Adrenal gland (tissue), 5 donors: ENCODE measurements at regions not wholly inside any gene's neighbourhood (a gene's known extent, or its start where the extent isn't known, plus 50 kb on each side); places are given as distances from the start of the nearest gene placed in this dataset.

Source experiments
- POLR2A ChIP-seq, 2 donors: fragments of 450-650 bp; IDR thresholded peaks; one replicate each; pipeline ENCODE4 v1.6.1; 2017; ENCODE audit warnings: antibody characterized with exemption in 2 of 2, mild to moderate bottlenecking in 2 of 2, moderate library complexity in 1 of 2
- TF ChIP-seq, protein P1 (sequence below), 6 experiments: fragments of 450-650 bp in 4 of 6; fragments of 200-600 bp in 2 of 6; sonication (generic) in 1 of 6; IDR thresholded peaks; 1 replicate in 5 of 6; 2 replicates in 1 of 6; pipeline versions ENCODE4 v1.5.1 to v1.8.0; 2016 to 2021; ENCODE audit warnings: antibody characterized with exemption in 6 of 6, mild to moderate bottlenecking in 2 of 6, moderate library complexity in 1 of 6
- donor health status: DM: no; HTN: no; CAD: no.

DNA sequence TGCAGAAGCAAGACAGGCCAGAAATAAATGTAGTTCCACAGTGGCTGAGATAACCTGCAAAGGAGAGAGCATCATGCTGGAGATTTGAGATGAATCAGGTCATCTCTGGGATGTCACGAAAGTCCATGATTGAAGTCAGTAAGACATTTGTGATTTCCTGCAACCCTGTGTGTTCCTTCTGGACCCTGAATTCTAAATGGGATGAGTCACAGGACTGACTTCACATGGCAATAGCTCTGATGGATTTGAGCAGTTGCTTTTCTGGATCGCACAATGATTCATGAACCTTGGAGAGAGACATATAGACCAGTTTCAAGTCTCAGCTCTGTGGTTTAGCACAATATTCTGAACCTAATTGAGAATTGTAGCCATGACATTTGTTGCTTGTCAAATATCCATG, 102.9 kb downstream of the TSN start:
- TF ChIP-seq, protein P1, sequence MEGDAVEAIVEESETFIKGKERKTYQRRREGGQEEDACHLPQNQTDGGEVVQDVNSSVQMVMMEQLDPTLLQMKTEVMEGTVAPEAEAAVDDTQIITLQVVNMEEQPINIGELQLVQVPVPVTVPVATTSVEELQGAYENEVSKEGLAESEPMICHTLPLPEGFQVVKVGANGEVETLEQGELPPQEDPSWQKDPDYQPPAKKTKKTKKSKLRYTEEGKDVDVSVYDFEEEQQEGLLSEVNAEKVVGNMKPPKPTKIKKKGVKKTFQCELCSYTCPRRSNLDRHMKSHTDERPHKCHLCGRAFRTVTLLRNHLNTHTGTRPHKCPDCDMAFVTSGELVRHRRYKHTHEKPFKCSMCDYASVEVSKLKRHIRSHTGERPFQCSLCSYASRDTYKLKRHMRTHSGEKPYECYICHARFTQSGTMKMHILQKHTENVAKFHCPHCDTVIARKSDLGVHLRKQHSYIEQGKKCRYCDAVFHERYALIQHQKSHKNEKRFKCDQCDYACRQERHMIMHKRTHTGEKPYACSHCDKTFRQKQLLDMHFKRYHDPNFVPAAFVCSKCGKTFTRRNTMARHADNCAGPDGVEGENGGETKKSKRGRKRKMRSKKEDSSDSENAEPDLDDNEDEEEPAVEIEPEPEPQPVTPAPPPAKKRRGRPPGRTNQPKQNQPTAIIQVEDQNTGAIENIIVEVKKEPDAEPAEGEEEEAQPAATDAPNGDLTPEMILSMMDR (IDR thresholded peaks at IDR 0.05) = no peak
- no peak for TF ChIP-seq POLR2A (IDR thresholded peaks at IDR 0.05)
